ENCODE measurements at regions not wholly inside any gene's neighbourhood (a gene's known extent, or its start where the extent isn't known, plus 50 kb on each side); places are given as distances from the start of the nearest gene placed in this dataset.

DNA sequence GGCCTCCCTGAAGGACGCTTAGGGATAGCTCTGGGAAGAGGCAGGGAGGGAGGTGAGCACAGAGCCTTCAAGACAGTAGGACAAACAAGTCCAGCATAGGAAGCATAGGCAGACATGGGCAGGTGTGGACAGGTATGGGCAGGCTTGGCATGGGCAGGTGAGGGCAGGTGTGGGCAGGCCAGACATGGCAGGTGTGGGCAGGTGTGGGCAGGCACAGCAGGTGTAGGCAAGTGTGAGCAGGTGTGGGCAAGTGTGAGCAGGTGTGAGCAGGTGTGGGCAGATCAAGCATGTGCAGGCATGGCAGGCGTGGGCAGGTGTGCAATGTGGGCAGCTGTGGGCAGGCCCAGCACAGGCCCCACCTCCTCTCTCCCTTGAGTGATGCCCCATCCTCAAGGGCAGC is 148.8 kb upstream of the ZMIZ1 start:
- DNase-seq = no peak

DNA sequence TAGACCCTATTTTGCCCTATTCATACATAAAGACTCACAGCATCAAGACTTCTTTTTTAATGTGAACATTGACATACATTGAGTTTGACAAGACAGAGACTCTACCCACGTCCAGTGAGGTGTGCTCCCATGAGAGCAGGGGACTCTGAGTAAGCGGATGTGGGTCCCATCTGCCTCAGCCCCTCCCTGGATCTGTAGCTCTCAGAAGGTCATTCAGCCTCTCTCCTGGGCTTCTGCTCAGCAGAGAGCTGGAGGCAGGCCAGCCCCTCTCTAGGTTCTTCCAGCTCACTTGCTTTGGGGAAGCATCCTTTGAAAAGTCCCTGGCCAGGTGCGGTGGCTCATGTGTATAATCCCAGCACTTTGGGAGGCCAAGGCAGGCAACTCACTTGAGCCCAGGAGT is 146.9 kb upstream of the ZMIZ1 start:
- DNase-seq = no peak

DNA sequence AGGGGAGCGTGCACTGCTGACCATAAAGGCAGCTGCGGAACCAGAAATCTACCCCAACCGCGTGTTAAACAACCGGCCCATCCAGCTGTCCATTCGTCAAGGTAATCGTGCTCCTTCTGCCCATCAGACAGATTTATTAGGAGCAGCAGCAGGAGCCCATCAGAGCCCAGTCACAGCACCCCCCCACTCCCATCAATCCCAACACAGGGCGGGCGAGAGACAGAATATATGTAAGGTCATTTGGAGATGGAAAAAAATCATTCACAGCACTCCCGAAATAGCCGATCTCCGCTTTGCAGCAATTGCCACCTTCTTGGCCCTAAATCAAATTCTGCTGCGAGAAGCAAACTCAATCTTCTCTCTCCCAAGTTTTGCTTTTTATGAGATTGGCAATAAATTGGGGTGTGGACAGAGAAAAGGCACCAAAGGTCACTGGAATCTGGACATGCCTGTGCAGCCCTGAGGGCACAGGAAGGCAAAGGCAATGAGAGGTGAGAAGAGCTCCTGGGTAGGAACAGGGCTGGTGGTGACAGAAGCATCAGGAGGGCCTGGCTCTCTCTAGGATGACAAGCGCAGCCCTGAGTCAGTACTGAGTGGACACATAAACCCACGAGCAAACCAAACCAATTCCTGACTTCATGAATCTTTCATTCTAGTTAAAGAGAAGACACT is 145.0 kb upstream of the ZMIZ1 start:
- no peak for DNase-seq

DNA sequence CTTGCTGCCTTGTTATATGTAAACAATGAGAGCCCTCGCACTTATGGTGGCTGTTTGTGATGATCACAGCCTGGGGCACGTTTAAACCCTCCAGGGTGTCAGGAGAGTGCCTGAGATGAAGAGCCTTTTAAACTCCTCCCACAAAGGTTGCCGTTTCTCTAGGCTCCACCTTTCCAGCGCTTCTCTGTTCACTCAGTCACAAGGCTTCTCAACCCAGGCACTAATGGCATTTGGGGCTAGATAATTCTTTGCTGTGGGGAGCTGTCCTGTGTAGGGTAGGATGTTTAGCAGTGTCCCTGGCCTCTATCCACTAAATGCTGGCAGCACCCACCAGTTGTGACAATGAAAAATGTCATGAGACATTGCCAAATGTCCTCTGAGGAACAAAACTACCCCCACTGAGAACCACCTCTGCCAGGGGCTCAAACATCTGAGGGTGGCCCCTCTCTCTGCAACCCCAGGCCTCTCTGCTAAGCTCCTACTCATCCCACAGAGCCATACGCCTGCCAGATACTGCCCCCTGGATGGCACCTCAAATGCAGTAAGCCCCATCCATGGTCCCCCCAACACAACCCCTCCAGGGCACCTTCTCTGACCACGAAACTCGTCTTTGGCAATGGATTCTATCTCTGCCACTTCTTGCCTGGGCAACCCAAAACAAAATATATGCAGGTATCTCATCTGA is 144.3 kb upstream of the ZMIZ1 start:
- no peak for DNase-seq

DNA sequence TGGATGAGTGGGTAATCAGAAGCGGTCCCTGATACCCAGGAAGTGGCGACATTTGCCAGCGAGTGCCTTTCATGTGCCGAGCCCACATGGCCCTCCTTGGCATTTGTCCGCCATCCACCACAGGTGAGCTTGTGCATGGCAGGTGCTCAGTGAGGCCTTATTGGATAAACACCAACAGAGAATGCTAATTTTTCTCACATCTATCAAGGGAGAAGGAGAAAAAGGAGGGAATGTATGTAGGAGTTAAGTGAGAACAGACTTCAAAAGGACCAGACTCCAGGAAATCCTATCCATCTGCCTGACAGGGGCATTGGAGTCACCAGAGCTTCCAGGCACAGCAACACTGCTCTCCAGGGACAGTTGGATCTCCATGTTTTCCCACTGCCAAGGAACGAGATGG is 143.5 kb upstream of the ZMIZ1 start:
- DNase-seq = no peak

DNA sequence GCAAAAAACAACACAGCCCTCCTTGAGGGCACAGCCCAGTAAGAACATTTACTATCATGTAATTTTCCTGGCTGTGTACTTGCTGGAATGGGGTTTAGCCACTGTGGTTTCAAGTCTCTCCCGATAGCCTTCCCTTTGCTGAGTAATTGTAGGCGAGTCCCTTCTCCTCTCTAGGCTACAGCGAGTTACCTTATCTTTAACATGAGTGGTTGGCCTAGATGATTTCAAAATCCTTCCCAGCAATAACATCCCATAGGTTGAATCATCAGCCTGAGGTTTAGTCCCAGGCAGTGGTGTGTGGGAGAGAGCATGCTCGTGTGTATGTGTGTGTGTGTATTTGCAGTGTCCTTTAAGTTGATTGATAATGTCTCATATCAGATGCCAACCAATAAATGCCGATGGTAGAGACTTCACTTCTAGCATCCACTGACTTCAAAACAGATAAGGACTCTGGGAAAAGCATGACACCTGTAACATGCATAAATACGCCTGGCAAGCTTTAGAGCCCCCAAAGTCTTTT is 142.9 kb upstream of the ZMIZ1 start:
- DNase-seq = no peak

DNA sequence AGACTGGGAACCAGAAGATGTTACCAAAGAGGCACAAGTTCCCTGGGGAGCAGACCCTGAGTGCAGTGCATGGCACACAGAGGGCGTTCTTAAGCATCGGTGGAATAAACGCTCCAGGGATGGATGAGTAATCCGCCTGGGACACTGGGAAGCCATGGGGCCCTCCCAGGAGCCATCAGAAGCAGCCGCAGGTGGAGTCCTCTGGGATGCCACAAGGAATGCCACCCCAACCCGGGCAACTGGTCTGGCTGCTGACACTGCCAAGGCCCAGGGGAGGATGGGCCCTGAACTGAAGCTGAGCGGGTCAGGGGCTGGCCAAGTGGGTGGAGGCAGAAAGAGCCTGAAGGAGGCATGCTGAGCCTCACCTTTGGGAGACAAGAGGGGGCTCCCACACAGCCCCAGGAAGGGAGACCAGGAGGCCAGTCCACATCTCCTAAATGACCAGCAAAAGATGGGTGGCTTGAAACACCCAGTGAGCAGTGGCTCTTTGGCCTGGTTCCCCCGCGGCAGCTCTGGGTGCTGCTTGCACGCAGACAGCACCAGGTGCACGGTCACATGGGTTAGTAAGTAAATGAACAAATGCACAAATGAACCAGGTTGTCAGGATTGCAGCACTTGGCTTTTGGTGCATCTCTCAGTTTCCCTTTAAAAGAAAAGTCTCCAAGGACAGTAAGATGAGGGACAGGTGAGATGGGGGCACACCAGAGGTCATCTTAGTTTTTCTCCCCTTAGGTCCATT is 141.3 kb upstream of the ZMIZ1 start:
- DNase-seq = no peak

DNA sequence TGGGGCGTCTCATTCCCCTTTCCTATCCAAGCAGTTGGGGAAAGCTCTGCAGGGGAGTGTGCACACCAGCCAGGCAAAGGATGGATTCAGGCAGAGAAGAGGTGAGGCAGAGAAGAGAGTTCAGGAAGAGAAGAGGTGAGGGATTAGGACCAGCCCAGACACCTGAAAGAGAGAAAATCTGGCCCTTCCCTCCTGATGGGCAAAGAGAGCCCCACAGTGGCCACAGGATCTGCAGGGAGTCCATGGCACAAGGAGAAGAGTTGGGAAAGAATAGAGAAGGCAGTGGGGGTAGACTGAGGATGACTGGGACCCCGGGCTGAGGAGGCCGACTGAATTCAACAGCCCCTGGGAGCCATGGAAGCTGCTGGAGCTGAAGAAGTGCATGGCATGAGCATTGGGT is 140.4 kb upstream of the ZMIZ1 start:
- DNase-seq = no peak

DNA sequence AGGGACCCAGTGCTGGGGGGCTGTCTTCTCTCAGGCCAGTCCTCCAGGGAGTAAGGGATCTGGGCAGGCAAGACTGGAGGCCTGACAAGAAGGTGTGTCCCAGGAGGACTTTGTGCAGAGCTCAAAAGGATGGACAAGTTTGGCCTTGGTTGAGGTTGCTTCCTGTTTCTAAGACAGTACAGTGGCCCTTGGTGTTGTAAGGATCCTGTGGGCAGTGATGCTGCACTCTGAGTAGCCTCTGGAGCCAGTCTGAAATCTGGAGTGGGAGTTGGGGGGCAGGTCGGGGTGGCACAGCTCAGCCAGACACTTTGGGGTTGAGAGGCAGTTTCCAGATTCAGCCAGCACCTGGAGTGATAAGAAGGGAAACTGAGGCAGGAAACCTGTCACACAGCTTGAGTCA is 139.2 kb upstream of the ZMIZ1 start:
- no peak for DNase-seq

DNA sequence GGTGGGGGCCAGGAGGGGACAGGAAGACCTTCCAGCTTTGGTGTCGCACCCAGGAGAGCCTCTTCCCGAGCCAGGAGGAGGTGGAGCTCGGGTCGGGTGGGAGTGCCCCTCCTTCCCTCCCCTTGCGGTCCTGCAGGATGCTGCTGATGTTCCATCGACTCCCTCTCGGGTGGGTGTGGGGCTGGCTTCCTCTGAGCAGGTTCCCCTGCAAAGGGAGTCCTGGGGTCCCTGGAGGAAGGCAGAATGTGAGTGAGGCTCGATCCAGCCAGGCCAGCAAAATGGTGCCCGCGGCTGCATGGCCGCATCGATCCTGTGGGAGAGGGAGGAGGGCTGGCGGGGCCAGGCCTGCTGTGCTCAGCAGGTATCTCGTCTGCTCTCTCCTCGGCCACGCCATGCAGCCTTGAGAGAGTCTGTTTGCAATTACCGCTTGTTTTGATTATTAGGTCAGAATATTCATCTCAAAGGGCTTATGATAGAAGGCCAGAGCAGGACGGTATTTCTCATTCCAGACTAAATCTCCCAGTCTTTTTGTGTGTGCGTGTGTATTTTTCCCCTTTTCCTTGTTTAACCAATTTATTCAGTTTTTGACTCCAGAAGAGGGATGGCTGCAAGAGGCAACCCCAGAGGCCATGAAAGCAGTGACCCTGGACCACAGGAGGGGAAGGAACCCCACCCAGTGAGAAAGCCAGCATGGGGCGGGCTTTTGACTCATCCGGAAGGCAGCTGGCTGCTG is 137.3 kb upstream of the ZMIZ1 start:
- no peak for DNase-seq

DNA sequence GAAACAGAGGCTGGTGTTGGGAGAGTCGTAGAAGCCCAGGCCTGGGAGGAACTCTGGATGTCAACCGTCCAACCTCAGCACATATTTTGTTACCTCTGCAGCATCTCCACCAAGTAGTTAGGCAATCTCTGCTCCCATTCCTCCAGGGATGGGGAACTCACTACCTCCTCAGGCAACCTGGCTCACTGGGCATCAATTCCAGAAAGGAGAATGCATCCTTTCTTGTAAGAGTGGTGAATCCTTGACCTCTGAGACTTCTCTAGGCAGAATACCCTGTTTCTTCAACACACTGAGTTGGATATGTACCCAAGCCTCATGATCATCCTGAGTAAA is 136.7 kb upstream of the ZMIZ1 start:
- DNase-seq = no peak

DNA sequence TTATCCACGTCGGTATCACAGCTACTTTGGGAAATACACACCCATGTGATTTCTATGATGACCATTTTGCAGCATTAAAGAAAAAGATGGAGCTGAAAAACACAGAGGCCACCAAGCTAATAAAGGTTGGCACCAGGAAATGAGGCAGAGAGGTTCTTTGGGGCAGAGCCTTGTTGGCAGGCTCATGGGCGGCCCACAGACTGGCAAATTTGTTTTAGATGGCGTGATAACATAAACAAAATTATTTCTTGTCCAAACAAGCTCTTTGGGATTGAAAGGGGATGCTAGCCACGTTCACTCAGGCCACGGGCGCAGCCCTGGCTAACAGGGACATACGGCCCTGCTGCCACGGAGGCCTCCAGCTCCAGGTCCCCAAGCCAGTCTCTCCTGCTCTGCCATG is 135.9 kb upstream of the ZMIZ1 start:
- DNase-seq = no peak

DNA sequence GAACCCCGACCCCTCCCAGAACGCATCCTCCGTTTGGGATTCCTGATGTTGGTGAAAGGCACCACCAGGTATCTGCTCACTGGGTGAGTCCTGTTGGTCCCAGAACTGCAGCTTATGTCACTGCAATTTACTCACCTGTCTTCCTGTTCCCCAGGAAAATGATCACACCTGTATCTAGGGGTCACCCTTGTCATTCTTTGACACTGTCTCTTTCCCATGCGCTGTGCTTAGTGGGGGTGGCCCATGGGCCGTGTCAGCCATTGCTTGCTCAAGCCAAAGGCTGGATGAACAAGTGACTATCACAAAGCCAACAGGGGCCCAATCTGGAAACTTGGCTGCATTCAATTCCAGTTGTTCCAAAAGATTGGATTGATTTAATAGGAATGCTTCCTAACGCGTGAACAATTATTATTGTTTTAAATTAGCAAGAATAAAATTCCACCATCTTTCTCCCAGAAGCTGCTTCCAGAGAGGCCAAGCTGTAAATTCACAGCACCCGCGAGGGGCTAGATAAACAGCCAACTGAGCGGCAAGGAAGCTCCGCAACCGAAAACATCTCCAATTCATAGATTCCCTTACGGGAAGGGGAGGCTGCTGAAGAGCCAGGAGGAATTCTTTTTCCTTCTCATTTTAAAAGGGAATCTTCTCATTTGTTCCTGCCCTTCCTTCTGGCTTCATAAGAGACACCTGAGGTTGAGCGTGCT is 134.8 kb upstream of the ZMIZ1 start:
- peak; percentile 14 for DNase-seq

DNA sequence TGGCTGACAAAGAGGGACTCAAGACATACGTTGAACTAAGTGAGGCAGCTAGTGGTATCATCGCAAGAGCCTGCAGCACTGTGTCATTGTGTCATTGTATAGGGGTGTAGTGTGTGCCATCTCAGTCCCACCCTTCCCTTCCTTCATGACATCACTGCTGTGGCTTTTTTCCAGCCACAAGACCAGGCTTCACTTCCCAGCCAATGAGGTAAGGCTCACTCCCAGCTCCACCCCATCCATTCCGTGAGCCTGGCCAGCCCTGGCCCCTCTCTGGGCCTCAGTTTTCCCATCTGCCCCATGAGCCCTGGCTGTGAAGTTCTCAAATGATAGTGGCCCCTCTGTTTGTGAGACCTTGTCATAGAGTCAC is 134.3 kb upstream of the ZMIZ1 start:
- DNase-seq = no peak

DNA sequence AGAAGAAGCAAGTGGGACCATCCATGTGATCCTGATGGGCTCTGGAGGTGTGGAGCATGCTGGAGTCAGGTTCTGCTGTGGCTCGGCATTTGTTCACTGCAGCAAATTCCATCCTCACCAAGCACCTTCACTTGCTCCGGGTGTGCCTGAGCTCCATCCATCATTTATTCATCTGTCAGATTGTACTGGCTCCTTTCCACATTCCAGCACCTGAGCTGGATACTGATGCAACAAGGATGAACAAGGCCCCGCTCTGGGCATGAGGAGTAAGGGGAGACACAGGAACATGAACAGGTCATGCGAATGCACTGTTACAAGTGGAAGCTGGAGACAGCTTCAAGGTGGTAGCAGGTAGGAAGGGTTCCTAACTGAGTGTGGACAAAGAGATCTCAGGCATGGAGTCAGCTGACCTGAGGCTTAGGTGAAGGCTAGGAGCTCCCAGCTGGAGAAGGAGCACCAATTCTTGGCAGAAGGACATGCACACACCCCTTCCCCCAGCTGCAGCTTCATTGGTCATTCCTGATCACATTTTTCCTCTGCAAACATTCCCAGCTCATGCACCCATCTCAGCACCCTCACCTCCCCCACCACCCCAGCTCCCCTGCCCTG is 133.7 kb upstream of the ZMIZ1 start:
- no peak for DNase-seq

DNA sequence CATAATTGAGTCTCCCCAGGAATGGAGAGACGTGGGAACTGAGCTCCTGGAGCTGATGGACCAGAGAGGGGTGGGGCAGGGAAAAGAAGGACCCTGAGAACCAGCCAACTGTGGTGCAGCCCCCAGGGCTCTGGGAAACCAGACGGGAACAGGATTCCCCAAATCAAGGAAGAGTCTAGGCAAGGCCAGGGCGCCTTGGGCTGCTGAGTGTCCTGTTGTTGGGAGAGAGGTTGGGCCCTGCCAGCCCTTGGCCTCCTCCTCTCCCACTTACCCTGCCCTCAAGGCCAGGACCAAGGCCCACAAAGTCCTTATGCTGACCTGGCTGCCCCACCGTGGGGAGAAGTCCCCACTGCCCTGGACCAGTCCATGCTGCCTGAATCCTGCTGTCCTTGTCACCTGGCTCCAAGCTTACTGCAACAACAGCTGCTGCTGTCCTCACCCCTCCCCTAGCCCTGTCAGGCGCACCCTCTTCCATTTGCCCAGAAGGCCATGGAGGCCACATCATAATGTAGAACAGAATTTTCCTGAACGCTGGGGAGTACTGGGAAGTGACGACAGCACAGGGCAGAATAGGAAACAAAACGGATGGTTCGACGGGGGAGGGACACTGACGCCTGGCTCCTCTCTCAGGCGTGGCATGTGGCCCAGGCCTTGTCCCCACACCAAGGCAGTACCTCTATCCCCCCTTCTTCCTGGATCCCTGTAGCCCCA is 132.9 kb upstream of the ZMIZ1 start:
- no peak for DNase-seq

DNA sequence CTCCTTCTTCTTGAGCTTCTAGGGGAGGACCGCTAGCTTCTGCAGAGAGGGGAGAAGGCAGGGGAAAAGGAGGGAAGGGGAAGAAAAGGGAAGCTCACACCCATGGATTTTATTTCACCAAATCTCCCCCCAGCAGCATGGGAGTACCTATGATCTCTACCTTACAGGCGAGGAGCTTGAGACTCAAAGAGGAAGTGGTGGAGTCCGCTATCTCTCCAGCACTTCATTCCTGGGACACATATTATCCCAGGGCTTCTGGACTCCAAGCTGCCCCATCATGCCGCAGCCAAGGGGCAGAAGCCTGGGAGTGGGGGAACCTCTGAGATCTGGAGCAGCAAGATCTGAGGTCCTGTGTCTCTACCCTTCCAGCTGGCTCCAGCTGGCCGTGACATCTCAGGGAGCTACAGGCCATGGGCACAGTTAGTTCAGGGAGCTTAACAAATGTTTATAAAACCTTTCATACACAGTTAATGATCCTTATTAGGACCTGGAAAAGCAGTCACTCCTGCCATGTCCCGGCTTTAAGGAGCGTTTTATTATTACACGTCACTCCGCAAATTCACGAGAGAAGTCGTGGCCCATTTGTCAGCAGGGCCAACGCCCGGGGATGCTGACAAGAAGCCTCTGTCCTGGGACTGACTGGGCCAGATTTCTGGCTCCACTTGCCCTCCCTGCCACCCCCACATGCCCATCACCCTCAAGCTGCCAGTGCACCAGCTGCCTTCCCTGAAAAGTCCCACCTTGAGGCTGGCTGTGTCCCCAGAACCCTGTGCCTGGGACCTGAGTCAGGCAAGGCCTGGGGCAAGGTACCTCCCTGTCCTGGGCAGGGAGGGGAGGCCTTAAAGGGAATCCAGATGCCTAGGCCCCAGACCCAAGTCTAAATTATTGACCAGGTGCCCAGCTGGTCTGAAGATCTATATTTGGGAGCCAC is 132.1 kb upstream of the ZMIZ1 start:
- no peak for DNase-seq

DNA sequence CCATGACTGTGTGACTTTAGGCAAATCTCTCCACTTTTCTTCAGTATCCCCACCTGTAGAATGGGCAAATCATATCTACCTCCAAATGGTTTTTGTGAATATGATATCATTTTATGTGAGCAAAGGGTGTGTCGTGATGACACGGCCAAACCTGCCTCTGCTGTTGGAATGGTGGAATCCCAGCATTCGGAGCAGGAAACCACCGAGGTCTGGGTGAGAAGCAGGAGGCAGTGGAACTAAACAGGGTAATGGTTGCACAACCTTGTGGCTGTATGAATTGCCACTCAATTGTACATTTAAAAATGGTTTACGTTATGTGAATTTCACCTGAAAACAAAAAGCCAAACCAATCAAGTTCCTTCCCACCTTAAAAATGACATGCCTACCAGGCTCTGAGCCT is 131.4 kb upstream of the ZMIZ1 start:
- DNase-seq = no peak

DNA sequence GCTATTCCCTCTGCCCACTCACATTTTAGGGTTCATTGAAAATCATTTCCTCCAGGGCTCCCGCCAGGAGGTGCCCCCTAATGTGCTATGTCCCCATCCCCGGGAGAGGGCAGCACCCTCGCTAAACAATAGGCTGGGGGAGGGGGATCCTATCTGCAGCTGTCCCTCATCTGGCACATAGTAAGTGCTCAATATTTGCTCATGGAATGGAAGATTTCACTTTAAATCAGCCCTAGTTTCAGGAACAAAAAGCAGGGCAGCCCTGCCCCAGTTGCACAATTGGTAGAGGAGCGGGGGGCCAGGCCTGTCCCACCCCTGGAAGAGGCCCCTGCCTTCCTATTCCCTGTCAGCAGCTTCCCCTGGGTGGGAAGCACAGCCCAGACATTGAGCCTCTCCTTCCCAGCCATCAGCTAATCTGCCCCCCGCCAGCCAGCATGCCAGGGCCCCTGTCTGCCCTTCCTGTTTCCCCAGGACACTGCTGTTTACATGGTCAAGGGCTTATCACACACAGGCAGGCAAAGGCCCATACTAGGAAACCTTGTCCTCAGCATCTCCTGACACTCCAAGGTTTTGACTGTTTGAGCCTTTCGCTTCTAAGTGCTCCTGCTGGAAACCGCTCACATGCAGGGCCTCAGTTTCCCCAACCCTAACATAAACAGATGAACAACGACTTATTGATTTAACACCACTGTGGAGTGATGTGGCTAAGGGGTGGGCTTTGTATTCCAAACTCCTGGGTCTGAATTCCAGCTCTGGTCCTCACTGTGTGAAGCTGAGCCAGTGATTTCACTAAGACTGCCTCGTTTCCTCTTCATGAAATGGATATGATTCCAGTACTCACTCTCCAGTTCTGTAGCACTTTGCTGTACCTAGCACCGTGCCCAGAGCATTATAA is 130.7 kb upstream of the ZMIZ1 start:
- peak; percentile 26 for DNase-seq
